Suprapubic skin (tissue), 4 donors: ENCODE measurements at regions not wholly inside any gene's neighbourhood (a gene's known extent, or its start where the extent isn't known, plus 50 kb on each side); places are given as distances from the start of the nearest gene placed in this dataset.

Experiments used
- DNase-seq, 2 donors: peaks; one replicate each; pipeline ENCODE4 v3.0.0-alpha.2; 2019; ENCODE audit warnings: low spot score in 2 of 2
- H3K27ac ChIP-seq: fragments of 200-600 bp; sonication (generic); one replicate; pipeline ENCODE4 v1.5.1; 2019
- H3K27me3 ChIP-seq: fragments of 200-600 bp; sonication (generic); one replicate; pipeline ENCODE4 v1.5.1; 2019
- H3K36me3 ChIP-seq: fragments of 200-600 bp; sonication (generic); one replicate; pipeline ENCODE4 v1.5.1; 2019
- H3K4me1 ChIP-seq: fragments of 200-600 bp; sonication (generic); one replicate; pipeline ENCODE4 v1.5.1; 2019
- H3K4me3 ChIP-seq: fragments of 200-600 bp; sonication (generic); one replicate; pipeline ENCODE4 v1.5.1; 2019; ENCODE audit warnings: mild to moderate bottlenecking
- H3K9me3 ChIP-seq: fragments of 200-600 bp; sonication (generic); one replicate; pipeline ENCODE4 v1.5.1; 2019
- CTCF ChIP-seq, 2 donors: fragments of 200-600 bp in 1 of 2; fragments of 450-650 bp in 1 of 2; sonication (generic) in 1 of 2; IDR thresholded peaks; one replicate each; pipeline ENCODE4 v1.5.1; 2016 to 2019; ENCODE audit warnings: antibody characterized with exemption in 2 of 2, mild to moderate bottlenecking in 1 of 2, moderate library complexity in 1 of 2
- EP300 ChIP-seq: sonication (generic); formaldehyde crosslinking; IDR thresholded peaks from one replicate; pipeline ENCODE4 v1.6.1; 2017; ENCODE audit warnings: antibody characterized with exemption
- POLR2A ChIP-seq, 2 donors: fragments of 450-650 bp; IDR thresholded peaks; one replicate each; pipeline ENCODE4 v1.6.1; 2017; ENCODE audit warnings: antibody characterized with exemption in 2 of 2, mild to moderate bottlenecking in 2 of 2, moderate library complexity in 2 of 2
- POLR2AphosphoS5 ChIP-seq, 3 donors: sonication (generic); formaldehyde crosslinking; IDR thresholded peaks; one replicate each; pipeline ENCODE4 v1.6.1; 2017; ENCODE audit warnings: antibody characterized with exemption in 3 of 3
- WGBS: methylation state at CpG from one replicate; pipeline ENCODE4 v1.1.5; 2018; 5-methylcytosine and 5-hydroxymethylcytosine counted together

GRCh38 chr1:222415441-222415840 lies 132.5 kb downstream of the HHIPL2 start:
- H3K4me1 ChIP-seq: no peaks in the 10 kb centered on the region
- no peak overlapping the region for H3K27ac ChIP-seq
- H3K4me3 ChIP-seq: no peak overlapping the region
- no peaks in the 10 kb centered on the region for H3K9me3 ChIP-seq
- no peak for TF ChIP-seq POLR2A (IDR thresholded peaks at IDR 0.05)
- no peak for TF ChIP-seq POLR2AphosphoS5 (IDR thresholded peaks at IDR 0.05)
- TF ChIP-seq CTCF (IDR thresholded peaks at IDR 0.05): no peak
- no peak for TF ChIP-seq EP300
- no peak for DNase-seq
- H3K36me3 ChIP-seq: no peaks in the 10 kb centered on the region
- no peaks in the 10 kb centered on the region for H3K27me3 ChIP-seq
- WGBS: 79% methylated on average over 5 of the region's 5 CpGs

- H3K4me1 ChIP-seq: no peaks in the 10 kb centered on the region
- no peaks in the 10 kb centered on the region for H3K36me3 ChIP-seq
- H3K4me3 ChIP-seq: no peak overlapping the region
- H3K9me3 ChIP-seq: peaks cover under 1% of the 10 kb centered on the region
- no peak overlapping the region for H3K27ac ChIP-seq
- no peak for DNase-seq
- TF ChIP-seq POLR2AphosphoS5 (IDR thresholded peaks at IDR 0.05): no peak
- 70% methylated on average over 2 of the region's 2 CpGs for WGBS
- no peaks in the 10 kb centered on the region for H3K27me3 ChIP-seq
Observed at GRCh38 chr1:222413991-222414549, 133.8 kb downstream of the HHIPL2 start.

- TF ChIP-seq EP300 (no peak), POLR2A (IDR thresholded peaks at IDR 0.05) (no peak), POLR2AphosphoS5 (IDR thresholded peaks at IDR 0.05) (no peak), CTCF (IDR thresholded peaks at IDR 0.05) (no peak)
- Histone ChIP-seq H3K27me3 (no peaks in the 10 kb centered on the region), H3K27ac (no peak overlapping the region), H3K36me3 (no peaks in the 10 kb centered on the region), H3K9me3 (peaks cover 2% of the 10 kb centered on the region), H3K4me1 (no peaks in the 10 kb centered on the region), H3K4me3 (no peak overlapping the region)
- WGBS: 45% methylated on average over 1 of the region's 1 CpG
- DNase-seq: no peak
Observed at GRCh38 chr1:222413436-222413835, 134.5 kb downstream of the HHIPL2 start.

- Histone ChIP-seq H3K27me3 (no peaks in the 10 kb centered on the region), H3K9me3 (peaks cover 2% of the 10 kb centered on the region), H3K36me3 (no peaks in the 10 kb centered on the region), H3K4me3 (no peak overlapping the region), H3K27ac (no peak overlapping the region), H3K4me1 (no peaks in the 10 kb centered on the region)
- 53% methylated on average over 4 of the region's 4 CpGs for WGBS
- TF ChIP-seq POLR2AphosphoS5 (IDR thresholded peaks at IDR 0.05) (no peak), CTCF (IDR thresholded peaks at IDR 0.05) (no peak), POLR2A (IDR thresholded peaks at IDR 0.05) (no peak), EP300 (no peak)
- DNase-seq: no peak
Observed at GRCh38 chr1:222404710-222405109, 143.2 kb downstream of the HHIPL2 start.

GRCh38 chr1:222399197-222399596 lies 148.7 kb downstream of the HHIPL2 start:
- no peaks in the 10 kb centered on the region for H3K4me1 ChIP-seq
- H3K27ac ChIP-seq: no peak overlapping the region
- no peak overlapping the region for H3K4me3 ChIP-seq
- no peaks in the 10 kb centered on the region for H3K9me3 ChIP-seq
- H3K27me3 ChIP-seq: no peaks in the 10 kb centered on the region
- TF ChIP-seq POLR2AphosphoS5 (IDR thresholded peaks at IDR 0.05) (no peak), EP300 (no peak)
- no peak for DNase-seq
- no peaks in the 10 kb centered on the region for H3K36me3 ChIP-seq

- Histone ChIP-seq H3K36me3 (no peaks in the 10 kb centered on the region), H3K27ac (no peak overlapping the region), H3K4me3 (no peak overlapping the region), H3K4me1 (no peaks in the 10 kb centered on the region), H3K9me3 (no peaks in the 10 kb centered on the region), H3K27me3 (no peaks in the 10 kb centered on the region)
- WGBS: 77% methylated on average over 1 of the region's 1 CpG
- DNase-seq: no peak
- TF ChIP-seq POLR2A (IDR thresholded peaks at IDR 0.05) (no peak), POLR2AphosphoS5 (IDR thresholded peaks at IDR 0.05) (no peak), EP300 (no peak), CTCF (IDR thresholded peaks at IDR 0.05) (no peak)
Observed at GRCh38 chr1:222394224-222394623, 153.7 kb downstream of the HHIPL2 start.
